GM10248 (cell line): ENCODE measurements at regions not wholly inside any gene's neighbourhood (a gene's known extent, or its start where the extent isn't known, plus 50 kb on each side); places are given as distances from the start of the nearest gene placed in this dataset.

Experiments used
- CTCF ChIA-PET: fragments of 300-600 bp; sonication (Branson Sonifier 250); formaldehyde crosslinking; extraction: SDS; loops from one replicate; lab custom pipeline; 2021; ENCODE audit warnings: antibody characterized with exemption; lab: Yijun Ruan, JAX
- POLR2A ChIA-PET: fragments of 350-650 bp; sonication (Branson Sonifier 250); formaldehyde crosslinking; extraction: SDS; loops from one replicate; lab custom pipeline; 2020; ENCODE audit warnings: antibody characterized with exemption; lab: Yijun Ruan, JAX
- DNase-seq: peaks from one replicate; pipeline ENCODE4 v3.0.0; 2012; ENCODE audit errors: extremely low spot score
- CTCF ChIP-seq: IDR thresholded peaks from 2 replicates; pipeline ENCODE4 v1.5.1; 2012; ENCODE audit warnings: mild to moderate bottlenecking, low read depth; ENCODE audit errors: extremely low read depth, missing control alignments, control extremely low read depth

DNA sequence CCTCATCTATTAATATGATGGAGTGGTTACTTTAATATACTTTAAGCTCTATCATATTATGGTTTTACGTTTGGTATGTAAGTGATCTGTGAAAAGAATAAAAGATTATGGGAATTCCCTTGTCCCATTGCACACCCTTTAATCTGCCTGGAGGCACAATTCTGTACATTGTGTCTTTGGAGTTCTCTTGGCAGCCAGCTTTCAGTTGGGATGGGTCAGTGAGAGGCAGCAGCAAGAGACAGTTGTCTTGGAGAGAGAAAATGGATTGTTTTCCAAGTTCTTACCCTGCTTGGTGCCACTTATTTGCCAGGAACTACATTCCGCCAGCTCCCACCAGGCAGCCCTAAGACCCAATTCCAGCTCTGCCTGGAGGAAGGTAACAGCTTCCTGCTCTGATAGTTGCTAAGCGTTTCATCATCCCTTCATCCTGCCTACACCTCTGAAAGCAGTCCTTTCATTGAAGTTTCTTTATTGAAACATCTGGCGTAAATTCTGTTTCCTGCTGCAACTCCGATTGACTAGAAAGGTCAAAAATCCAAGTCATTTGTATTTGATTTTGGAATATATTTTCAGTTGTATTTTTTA, 365.2 kb downstream of the AKAIN1 start:
- no peak for TF ChIP-seq CTCF
- POLR2A ChIA-PET = no interaction called here
- CTCF ChIA-PET = no interaction called here
- DNase-seq = no peak

GRCh38 chr18:4831127-4831526, 365.9 kb downstream of the AKAIN1 start:
- CTCF ChIA-PET = no interaction called here
- POLR2A ChIA-PET = no interaction called here
- DNase-seq = no peak
- no peak for TF ChIP-seq CTCF

- POLR2A ChIA-PET = no interaction called here
- CTCF ChIA-PET = no interaction called here
- TF ChIP-seq CTCF = no peak
These were observed 368.0 kb upstream of the DLGAP1 start for GRCh38 chr18:4823091-4823490.

DNA sequence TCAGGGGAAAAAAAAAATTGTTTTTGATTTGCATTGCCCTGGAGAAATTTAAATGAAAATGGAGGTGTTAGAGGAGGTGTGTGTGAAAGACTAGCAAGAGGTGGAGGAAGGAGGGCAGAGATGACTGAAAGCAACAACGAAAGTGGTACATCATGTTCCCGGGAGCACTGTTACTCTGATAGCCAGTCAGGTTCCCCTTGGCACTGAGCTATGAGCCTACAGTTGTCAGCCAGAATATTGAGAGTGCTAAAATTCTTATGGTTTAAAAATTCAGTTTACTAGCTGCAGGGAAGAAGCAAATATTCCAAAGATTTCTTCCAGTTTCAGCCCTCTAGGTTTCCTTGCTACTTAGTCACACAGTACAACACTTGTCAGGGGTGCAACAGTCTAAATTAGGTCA, 366.7 kb upstream of the DLGAP1 start:
- DNase-seq = no peak
- no peak for TF ChIP-seq CTCF
- ChIA-PET CTCF (no interaction called here), POLR2A (no interaction called here)

More at GRCh38 chr18:4823091-4823490, 368.0 kb upstream of the DLGAP1 start:
- no peak for DNase-seq

GRCh38 chr18:4817665-4818064, 362.6 kb upstream of the DLGAP1 start:
- CTCF ChIA-PET = interaction anchor here (2.6 kb wide), 1 partner anchor 14 kb away, joined by 7 read pairs; no protein-coding TSS in a partner anchor
- DNase-seq = no peak
- no peak for TF ChIP-seq CTCF
- POLR2A ChIA-PET = no interaction called here

DNA sequence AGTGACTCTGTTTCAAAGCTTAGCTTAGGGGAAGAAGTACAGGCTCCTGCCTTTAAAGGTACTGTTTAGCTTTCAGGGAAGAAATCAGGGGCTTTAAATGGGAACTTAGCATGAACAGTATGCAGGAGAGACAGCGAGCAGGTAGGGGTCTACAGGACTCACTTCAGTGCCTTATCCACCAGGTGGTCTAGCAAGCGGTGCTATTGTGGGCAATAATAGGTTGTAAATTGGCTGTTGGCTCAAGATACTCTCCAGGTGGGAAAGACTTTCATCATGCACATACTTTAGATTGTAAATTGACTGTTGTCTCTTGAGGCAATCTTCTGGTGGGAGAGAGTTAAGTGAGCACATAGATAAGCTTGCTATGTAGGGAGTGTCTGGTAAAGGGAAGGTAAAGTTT, 358.6 kb upstream of the DLGAP1 start:
- ChIA-PET POLR2A (no interaction called here), CTCF (interaction anchor here (1.3 to 1.4 kb wide), 2 partner anchors 10 to 28 kb away, joined by 3 to 7 read pairs; no protein-coding TSS in a partner anchor)
- TF ChIP-seq CTCF = no peak
- no peak for DNase-seq

- POLR2A ChIA-PET = no interaction called here
- no peak for DNase-seq
- CTCF ChIA-PET = interaction anchor here (1.4 kb wide), 1 partner anchor 63 kb away, joined by 3 read pairs; no protein-coding TSS in a partner anchor
These were observed 353.8 kb upstream of the DLGAP1 start for GRCh38 chr18:4808891-4809290.

More at GRCh38 chr18:4808891-4809290, 353.8 kb upstream of the DLGAP1 start:
- TF ChIP-seq CTCF = no peak
